ENCODE measurements at regions not wholly inside any gene's neighbourhood (a gene's known extent, or its start where the extent isn't known, plus 50 kb on each side); places are given as distances from the start of the nearest gene placed in this dataset.

GRCh38 chr4:159447296-159447695 lies 344.4 kb downstream of the RAPGEF2 start:
- Mint-ChIP-seq H3K36me3 (ENCODE audit: low read depth) (no peaks in the 10 kb centered on the region), H3K4me1 (ENCODE audit: low read depth) (no peaks in the 10 kb centered on the region), H3K9me3 (no peaks in the 10 kb centered on the region), H3K27me3 (ENCODE audit: insufficient read depth) (peaks cover 11% of the 10 kb centered on the region), H3K27ac (no peak overlapping the region), H3K4me3 (no peak overlapping the region)
- intact Hi-C loops (cut with micrococcal nuclease) = loop anchor here (5.0 to 10.0 kb wide), 4 partner anchors 270 to 775 kb away; partner anchors contain the start of genes C4orf46, ETFDH, PPID and RAPGEF2
- DNase-seq (ENCODE audit: low spot score) = no peak

- no peak overlapping the region for H3K27ac Mint-ChIP-seq
- no peak overlapping the region for H3K4me3 Mint-ChIP-seq
- peaks cover 4% of the 10 kb centered on the region for H3K4me1 Mint-ChIP-seq (ENCODE audit: low read depth)
- H3K36me3 Mint-ChIP-seq (ENCODE audit: low read depth) = no peaks in the 10 kb centered on the region
- intact Hi-C loops (cut with micrococcal nuclease) = no loop called here
- DNase-seq (ENCODE audit: low spot score) = no peak
- no peaks in the 10 kb centered on the region for H3K9me3 Mint-ChIP-seq
- H3K27me3 Mint-ChIP-seq (ENCODE audit: insufficient read depth) = peaks cover 12% of the 10 kb centered on the region
Measured at GRCh38 chr4:159451006-159451405, 348.1 kb downstream of the RAPGEF2 start.

GRCh38 chr4:159455675-159456237 lies 352.9 kb downstream of the RAPGEF2 start:
- Mint-ChIP-seq H3K27me3 (ENCODE audit: insufficient read depth) (peaks cover 7% of the 10 kb centered on the region), H3K9me3 (no peaks in the 10 kb centered on the region), H3K36me3 (ENCODE audit: low read depth) (no peaks in the 10 kb centered on the region), H3K4me3 (no peak overlapping the region), H3K4me1 (ENCODE audit: low read depth) (peaks cover 4% of the 10 kb centered on the region), H3K27ac (no peak overlapping the region)
- intact Hi-C loops (cut with micrococcal nuclease) = no loop called here
- no peak for DNase-seq (ENCODE audit: low spot score)

- no peak overlapping the region for H3K4me3 Mint-ChIP-seq
- intact Hi-C loops (cut with micrococcal nuclease) = no loop called here
- no peak for DNase-seq (ENCODE audit: low spot score)
- peaks cover 16% of the 10 kb centered on the region for H3K9me3 Mint-ChIP-seq
- H3K27me3 Mint-ChIP-seq (ENCODE audit: insufficient read depth) = no peaks in the 10 kb centered on the region
- H3K36me3 Mint-ChIP-seq (ENCODE audit: low read depth) = no peaks in the 10 kb centered on the region
- H3K27ac Mint-ChIP-seq = no peak overlapping the region
- peaks cover 4% of the 10 kb centered on the region for H3K4me1 Mint-ChIP-seq (ENCODE audit: low read depth)
Measured at GRCh38 chr4:159460371-159460770, 357.5 kb downstream of the RAPGEF2 start.

GRCh38 chr4:159463235-159463634 lies 360.4 kb downstream of the RAPGEF2 start:
- DNase-seq (ENCODE audit: low spot score) = no peak
- no peak overlapping the region for H3K27ac Mint-ChIP-seq
- no peaks in the 10 kb centered on the region for H3K4me1 Mint-ChIP-seq (ENCODE audit: low read depth)

GRCh38 chr4:159464302-159464701 lies 361.4 kb downstream of the RAPGEF2 start:
- H3K4me1 Mint-ChIP-seq (ENCODE audit: low read depth) = no peaks in the 10 kb centered on the region
- DNase-seq (ENCODE audit: low spot score) = no peak
- H3K27me3 Mint-ChIP-seq (ENCODE audit: insufficient read depth) = no peaks in the 10 kb centered on the region
- intact Hi-C loops (cut with micrococcal nuclease) = no loop called here
- no peaks in the 10 kb centered on the region for H3K36me3 Mint-ChIP-seq (ENCODE audit: low read depth)
- peaks cover 16% of the 10 kb centered on the region for H3K9me3 Mint-ChIP-seq
- no peak overlapping the region for H3K4me3 Mint-ChIP-seq
- no peak overlapping the region for H3K27ac Mint-ChIP-seq

More at GRCh38 chr4:159463235-159463634, 360.4 kb downstream of the RAPGEF2 start:
- H3K4me3 Mint-ChIP-seq = no peak overlapping the region
- no peaks in the 10 kb centered on the region for H3K36me3 Mint-ChIP-seq (ENCODE audit: low read depth)
- H3K9me3 Mint-ChIP-seq = peaks cover 16% of the 10 kb centered on the region
- H3K27me3 Mint-ChIP-seq (ENCODE audit: insufficient read depth) = no peaks in the 10 kb centered on the region
- intact Hi-C loops (cut with micrococcal nuclease) = no loop called here

GRCh38 chr4:159476886-159477285 lies 374.0 kb downstream of the RAPGEF2 start:
- Mint-ChIP-seq H3K27ac (no peak overlapping the region), H3K27me3 (ENCODE audit: insufficient read depth) (peaks cover 5% of the 10 kb centered on the region), H3K4me3 (no peak overlapping the region), H3K9me3 (no peaks in the 10 kb centered on the region), H3K36me3 (ENCODE audit: low read depth) (no peaks in the 10 kb centered on the region), H3K4me1 (ENCODE audit: low read depth) (no peaks in the 10 kb centered on the region)
- DNase-seq (ENCODE audit: low spot score) = no peak
- intact Hi-C loops (cut with micrococcal nuclease) = no loop called here

- Mint-ChIP-seq H3K27me3 (ENCODE audit: insufficient read depth) (peaks cover 4% of the 10 kb centered on the region), H3K36me3 (ENCODE audit: low read depth) (no peaks in the 10 kb centered on the region), H3K27ac (no peak overlapping the region), H3K4me1 (ENCODE audit: low read depth) (no peaks in the 10 kb centered on the region), H3K4me3 (no peak overlapping the region), H3K9me3 (no peaks in the 10 kb centered on the region)
- intact Hi-C loops (cut with micrococcal nuclease) = no loop called here
- no peak for DNase-seq (ENCODE audit: low spot score)
Measured at GRCh38 chr4:159480826-159481225, 377.9 kb downstream of the RAPGEF2 start.

GRCh38 chr4:159481936-159482335 lies 379.1 kb downstream of the RAPGEF2 start:
- no peaks in the 10 kb centered on the region for H3K9me3 Mint-ChIP-seq
- DNase-seq (ENCODE audit: low spot score) = no peak
- H3K4me1 Mint-ChIP-seq (ENCODE audit: low read depth) = no peaks in the 10 kb centered on the region
- intact Hi-C loops (cut with micrococcal nuclease) = no loop called here
- H3K27me3 Mint-ChIP-seq (ENCODE audit: insufficient read depth) = peaks cover 4% of the 10 kb centered on the region
- H3K27ac Mint-ChIP-seq = no peak overlapping the region
- no peaks in the 10 kb centered on the region for H3K36me3 Mint-ChIP-seq (ENCODE audit: low read depth)
- no peak overlapping the region for H3K4me3 Mint-ChIP-seq

GRCh38 chr4:159483110-159483781 lies 380.4 kb downstream of the RAPGEF2 start:
- H3K36me3 Mint-ChIP-seq (ENCODE audit: low read depth) = no peaks in the 10 kb centered on the region
- H3K27me3 Mint-ChIP-seq (ENCODE audit: insufficient read depth) = peaks cover 7% of the 10 kb centered on the region
- H3K4me3 Mint-ChIP-seq = no peak overlapping the region
- no peaks in the 10 kb centered on the region for H3K9me3 Mint-ChIP-seq
- intact Hi-C loops (cut with micrococcal nuclease) = no loop called here
- H3K27ac Mint-ChIP-seq = no peak overlapping the region
- no peaks in the 10 kb centered on the region for H3K4me1 Mint-ChIP-seq (ENCODE audit: low read depth)
- no peak for DNase-seq (ENCODE audit: low spot score)

GRCh38 chr4:159483782-159484741 lies 381.2 kb downstream of the RAPGEF2 start:
- intact Hi-C loops (cut with micrococcal nuclease) = no loop called here
- Mint-ChIP-seq H3K36me3 (ENCODE audit: low read depth) (no peaks in the 10 kb centered on the region), H3K4me3 (no peak overlapping the region), H3K9me3 (no peaks in the 10 kb centered on the region), H3K4me1 (ENCODE audit: low read depth) (no peaks in the 10 kb centered on the region), H3K27ac (no peak overlapping the region), H3K27me3 (ENCODE audit: insufficient read depth) (peaks cover 7% of the 10 kb centered on the region)
- no peak for DNase-seq (ENCODE audit: low spot score)

GRCh38 chr4:159484864-159485263 lies 382.0 kb downstream of the RAPGEF2 start:
- H3K27ac Mint-ChIP-seq = no peak overlapping the region
- intact Hi-C loops (cut with micrococcal nuclease) = no loop called here

GRCh38 chr4:159487284-159487747 lies 384.4 kb downstream of the RAPGEF2 start:
- Mint-ChIP-seq H3K4me1 (ENCODE audit: low read depth) (no peaks in the 10 kb centered on the region), H3K9me3 (no peaks in the 10 kb centered on the region), H3K27me3 (ENCODE audit: insufficient read depth) (peaks cover 3% of the 10 kb centered on the region), H3K36me3 (ENCODE audit: low read depth) (no peaks in the 10 kb centered on the region), H3K27ac (no peak overlapping the region), H3K4me3 (no peak overlapping the region)
- no peak for DNase-seq (ENCODE audit: low spot score)
- intact Hi-C loops (cut with micrococcal nuclease) = loop anchor here (1.0 kb wide), 1 partner anchor 460 kb away; no protein-coding TSS in a partner anchor

More at GRCh38 chr4:159484864-159485263, 382.0 kb downstream of the RAPGEF2 start:
- Mint-ChIP-seq H3K4me3 (no peak overlapping the region), H3K4me1 (ENCODE audit: low read depth) (no peaks in the 10 kb centered on the region), H3K27me3 (ENCODE audit: insufficient read depth) (peaks cover 7% of the 10 kb centered on the region), H3K9me3 (no peaks in the 10 kb centered on the region), H3K36me3 (ENCODE audit: low read depth) (no peaks in the 10 kb centered on the region)
- DNase-seq (ENCODE audit: low spot score) = no peak

All from activated T-helper 1 cell treated with anti-CD3 and anti-CD28 coated beads, Interleukin-12 subunit alpha, Interleukin-12 subunit beta, Interleukin-2, Interleukin-4 antibody, amounts not matched to agents 30 ng/mL and 10 ng/mL and 1 ng/mL, durations not matched to agents 14 hours and 24 hours and 36 hours (primary cell).